DOHH2 (cell line): ENCODE measurements at regions not wholly inside any gene's neighbourhood (a gene's known extent, or its start where the extent isn't known, plus 50 kb on each side); places are given as distances from the start of the nearest gene placed in this dataset.

Experiments used
- H3F3A ChIP-seq: fragments of 200-600 bp; sonication (generic), shearing (Covaris generic); 2 replicates; pipeline ENCODE4 v1.6.0; 2016; ENCODE audit warnings: antibody characterized with exemption, mild to moderate bottlenecking; ENCODE audit not compliant: control insufficient read depth, insufficient read depth
- H3K27ac ChIP-seq: fragments of 200-600 bp; sonication (generic); 2 replicates; pipeline ENCODE4 v1.5.1; 2014; ENCODE audit warnings: low read depth, mild to moderate bottlenecking, low read length, moderate library complexity
- H3K27me3 ChIP-seq: fragments of 200-600 bp; sonication (generic); 2 replicates; pipeline ENCODE4 v1.6.1; 2014; ENCODE audit warnings: mild to moderate bottlenecking, low read length, mixed read lengths; ENCODE audit not compliant: control insufficient read depth
- H3K36me3 ChIP-seq: fragments of 200-600 bp; sonication (generic); 2 replicates; pipeline ENCODE4 v1.6.1; 2014; ENCODE audit warnings: mild to moderate bottlenecking, low read length, moderate library complexity, mixed read lengths; ENCODE audit not compliant: control insufficient read depth
- H3K4me1 ChIP-seq: fragments of 200-600 bp; sonication (generic); 2 replicates; pipeline ENCODE4 v1.6.1; 2014; ENCODE audit warnings: mild to moderate bottlenecking, low read length, mixed read lengths; ENCODE audit not compliant: control insufficient read depth
- H3K4me2 ChIP-seq: fragments of 200-600 bp; sonication (generic); 2 replicates; pipeline ENCODE4 v1.6.0; 2014; ENCODE audit warnings: mild to moderate bottlenecking, low read length, moderate library complexity
- H3K4me3 ChIP-seq: fragments of 200-600 bp; sonication (generic); 2 replicates; pipeline ENCODE4 v1.5.1; 2014; ENCODE audit warnings: mild to moderate bottlenecking, low read length, mixed read lengths
- H3K79me2 ChIP-seq: fragments of 200-600 bp; sonication (generic); 2 replicates; pipeline ENCODE4 v1.6.1; 2014; ENCODE audit warnings: mild to moderate bottlenecking, low read length, mixed read lengths; ENCODE audit not compliant: control insufficient read depth
- H3K9me2 ChIP-seq: fragments of 200-600 bp; sonication (generic); replicated peaks from 2 replicates; pipeline ENCODE4 v1.6.1; 2014; ENCODE audit warnings: mild to moderate bottlenecking, low read length, mixed read lengths; ENCODE audit not compliant: control insufficient read depth
- H3K9me3 ChIP-seq: fragments of 200-600 bp; sonication (generic); 2 replicates; pipeline ENCODE4 v1.6.1; 2014; ENCODE audit warnings: antibody characterized with exemption, low read length, mixed read lengths; ENCODE audit not compliant: control insufficient read depth, insufficient read depth
- H4K20me1 ChIP-seq: fragments of 200-600 bp; sonication (generic); 2 replicates; pipeline ENCODE4 v1.6.0; 2014; ENCODE audit warnings: low read depth, mild to moderate bottlenecking, antibody characterized with exemption, low read length, moderate library complexity; ENCODE audit not compliant: control insufficient read depth, insufficient read depth
- EZH2phosphoT487 ChIP-seq: fragments of 200-600 bp; sonication (generic); IDR thresholded peaks from 2 replicates; pipeline ENCODE4 v1.6.1; 2017; ENCODE audit warnings: borderline replicate concordance, mild to moderate bottlenecking, antibody characterized with exemption, low read length, moderate library complexity, mixed read lengths
- TF ChIP-seq, protein P1 (sequence below): fragments of 200-600 bp; sonication (generic); IDR thresholded peaks from one replicate; pipeline ENCODE4 v1.5.1; 2014; ENCODE audit warnings: antibody characterized with exemption, mild to moderate bottlenecking, low read depth, low read length; ENCODE audit not compliant: poor library complexity, severe bottlenecking

DNA sequence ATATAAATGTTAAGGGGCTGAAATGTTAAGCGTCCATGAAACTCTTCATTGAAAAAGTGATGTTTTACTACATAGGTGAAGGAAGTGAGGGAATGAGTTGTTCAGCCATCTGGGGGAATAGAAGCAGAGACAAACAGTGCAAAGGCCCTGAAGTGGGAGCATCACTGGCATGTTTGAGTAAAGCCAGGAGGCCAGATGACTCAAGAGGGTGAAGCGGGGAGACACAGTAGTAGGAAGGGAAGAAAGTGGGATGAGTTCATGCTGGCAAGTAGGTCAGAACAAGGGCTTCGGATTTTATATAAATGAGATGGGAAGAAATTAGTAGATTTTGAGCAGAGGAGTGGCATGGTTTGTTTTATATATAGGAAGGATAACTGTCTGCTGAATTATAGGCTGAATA lies 112.5 kb upstream of the MAP9 start:
- no peak overlapping the region for H3K4me3 ChIP-seq
- H3K36me3 ChIP-seq: no peaks in the 10 kb centered on the region
- no peaks in the 10 kb centered on the region for H3K9me3 ChIP-seq
- H3K27ac ChIP-seq: no peak overlapping the region
- no peaks in the 10 kb centered on the region for H4K20me1 ChIP-seq
- no peak overlapping the region for H3K4me2 ChIP-seq
- TF ChIP-seq EZH2phosphoT487: no peak
- TF ChIP-seq, protein P1, sequence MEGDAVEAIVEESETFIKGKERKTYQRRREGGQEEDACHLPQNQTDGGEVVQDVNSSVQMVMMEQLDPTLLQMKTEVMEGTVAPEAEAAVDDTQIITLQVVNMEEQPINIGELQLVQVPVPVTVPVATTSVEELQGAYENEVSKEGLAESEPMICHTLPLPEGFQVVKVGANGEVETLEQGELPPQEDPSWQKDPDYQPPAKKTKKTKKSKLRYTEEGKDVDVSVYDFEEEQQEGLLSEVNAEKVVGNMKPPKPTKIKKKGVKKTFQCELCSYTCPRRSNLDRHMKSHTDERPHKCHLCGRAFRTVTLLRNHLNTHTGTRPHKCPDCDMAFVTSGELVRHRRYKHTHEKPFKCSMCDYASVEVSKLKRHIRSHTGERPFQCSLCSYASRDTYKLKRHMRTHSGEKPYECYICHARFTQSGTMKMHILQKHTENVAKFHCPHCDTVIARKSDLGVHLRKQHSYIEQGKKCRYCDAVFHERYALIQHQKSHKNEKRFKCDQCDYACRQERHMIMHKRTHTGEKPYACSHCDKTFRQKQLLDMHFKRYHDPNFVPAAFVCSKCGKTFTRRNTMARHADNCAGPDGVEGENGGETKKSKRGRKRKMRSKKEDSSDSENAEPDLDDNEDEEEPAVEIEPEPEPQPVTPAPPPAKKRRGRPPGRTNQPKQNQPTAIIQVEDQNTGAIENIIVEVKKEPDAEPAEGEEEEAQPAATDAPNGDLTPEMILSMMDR: no peak
- no peaks in the 10 kb centered on the region for H3K79me2 ChIP-seq
- H3K27me3 ChIP-seq: no peaks in the 10 kb centered on the region
- no peaks in the 10 kb centered on the region for H3F3A ChIP-seq
- H3K9me2 ChIP-seq: no peaks in the 10 kb centered on the region
- H3K4me1 ChIP-seq: no peaks in the 10 kb centered on the region

DNA sequence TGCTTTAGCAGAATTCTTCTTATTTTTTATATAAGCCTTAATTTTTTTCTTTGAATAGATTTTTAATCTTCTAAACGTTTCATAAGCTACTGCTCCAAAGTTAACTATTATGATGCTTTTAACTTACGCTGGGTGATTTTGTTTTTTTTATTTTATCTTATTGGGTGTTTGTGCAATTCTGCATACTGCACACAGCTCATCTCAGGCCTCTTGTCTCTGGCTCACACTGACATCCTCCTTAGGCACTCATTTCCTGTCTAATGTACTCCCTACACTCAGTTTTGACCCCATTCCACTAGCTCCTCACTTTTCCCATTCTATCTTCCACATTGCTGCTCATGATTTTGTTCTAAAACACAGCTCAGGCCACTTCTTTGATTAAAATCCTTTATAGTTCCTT lies 111.9 kb upstream of the MAP9 start:
- H3K4me3 ChIP-seq: no peak overlapping the region
- TF ChIP-seq, protein P1: no peak
- no peak for TF ChIP-seq EZH2phosphoT487
- no peaks in the 10 kb centered on the region for H3K36me3 ChIP-seq
- no peaks in the 10 kb centered on the region for H4K20me1 ChIP-seq
- H3K9me3 ChIP-seq: no peaks in the 10 kb centered on the region
- no peaks in the 10 kb centered on the region for H3K27me3 ChIP-seq
- H3K4me1 ChIP-seq: no peaks in the 10 kb centered on the region
- H3K9me2 ChIP-seq: no peaks in the 10 kb centered on the region
- H3K27ac ChIP-seq: no peak overlapping the region
- H3K4me2 ChIP-seq: no peak overlapping the region
- H3K79me2 ChIP-seq: no peaks in the 10 kb centered on the region
- H3F3A ChIP-seq: no peaks in the 10 kb centered on the region

GRCh38 chr4:155487210-155487609 lies 110.4 kb upstream of the MAP9 start:
- Histone ChIP-seq H3K27ac (no peak overlapping the region), H3K9me3 (no peaks in the 10 kb centered on the region), H3K27me3 (no peaks in the 10 kb centered on the region), H3K4me2 (no peak overlapping the region), H3F3A (no peaks in the 10 kb centered on the region), H3K79me2 (no peaks in the 10 kb centered on the region), H3K9me2 (no peaks in the 10 kb centered on the region), H3K4me1 (no peaks in the 10 kb centered on the region), H4K20me1 (no peaks in the 10 kb centered on the region), H3K36me3 (no peaks in the 10 kb centered on the region), H3K4me3 (no peak overlapping the region)
- no peak for TF ChIP-seq EZH2phosphoT487
- TF ChIP-seq, protein P1: no peak

GRCh38 chr4:155481150-155481549 lies 104.4 kb upstream of the MAP9 start:
- H3K4me3 ChIP-seq: no peak overlapping the region
- no peak overlapping the region for H3K4me2 ChIP-seq
- no peaks in the 10 kb centered on the region for H3F3A ChIP-seq
- no peaks in the 10 kb centered on the region for H3K36me3 ChIP-seq
- H4K20me1 ChIP-seq: no peaks in the 10 kb centered on the region
- no peaks in the 10 kb centered on the region for H3K4me1 ChIP-seq
- H3K9me2 ChIP-seq: no peaks in the 10 kb centered on the region
- no peak for TF ChIP-seq EZH2phosphoT487
- TF ChIP-seq, protein P1: no peak
- H3K27me3 ChIP-seq: no peaks in the 10 kb centered on the region
- no peaks in the 10 kb centered on the region for H3K9me3 ChIP-seq
- no peaks in the 10 kb centered on the region for H3K79me2 ChIP-seq
- H3K27ac ChIP-seq: no peak overlapping the region
